H1 (cell line): ENCODE measurements at regions not wholly inside any gene's neighbourhood (a gene's known extent, or its start where the extent isn't known, plus 50 kb on each side); places are given as distances from the start of the nearest gene placed in this dataset.

Source experiments
- BRCA1 ChIP-seq: IDR thresholded peaks from 2 replicates; pipeline ENCODE4 v1.6.1; 2012; ENCODE audit warnings: low read depth, low read length, improper control_type of control experiment
- CEBPB ChIP-seq: IDR thresholded peaks from 2 replicates; pipeline ENCODE4 v1.6.1; 2012; ENCODE audit warnings: low read depth, low read length
- CREB1 ChIP-seq: IDR thresholded peaks from 2 replicates; pipeline ENCODE4 v1.6.1; 2012; ENCODE audit warnings: inconsistent platforms
- CTCF ChIP-seq, 3 experiments: IDR thresholded peaks; 1 replicate in 2 of 3; 2 replicates in 1 of 3; pipeline versions ENCODE4 v1.5.1 to v1.6.1; 2011; ENCODE audit warnings: low read length in 3 of 3, mild to moderate bottlenecking in 3 of 3, inconsistent platforms in 2 of 3, low read depth in 1 of 3, moderate library complexity in 1 of 3; ENCODE audit not compliant: insufficient read depth in 1 of 3; ENCODE audit errors: control extremely low read depth in 1 of 3
- EP300 ChIP-seq, 2 experiments: IDR thresholded peaks; 1 replicate in 1 of 2; 2 replicates in 1 of 2; pipeline ENCODE4 v1.6.1; 2011 to 2012; ENCODE audit warnings: low read depth in 2 of 2, low read length in 2 of 2, mild to moderate bottlenecking in 2 of 2, borderline replicate concordance in 1 of 2, inconsistent platforms in 1 of 2, moderate library complexity in 1 of 2
- EZH2 ChIP-seq: fragments of 200-600 bp; sonication (generic); IDR thresholded peaks from 2 replicates; pipeline ENCODE4 v1.7.1; 2012; ENCODE audit warnings: low read depth, mild to moderate bottlenecking, moderate library complexity, low read length, inconsistent platforms; ENCODE audit not compliant: severe bottlenecking
- GTF2F1 ChIP-seq: IDR thresholded peaks from 2 replicates; pipeline ENCODE4 v1.6.1; 2012; ENCODE audit warnings: low read depth, low read length, improper control_type of control experiment, borderline replicate concordance
- JUND ChIP-seq: IDR thresholded peaks from 2 replicates; pipeline ENCODE4 v1.6.1; 2011; ENCODE audit warnings: mild to moderate bottlenecking, improper control_type of control experiment, low read length
- MAFK ChIP-seq: IDR thresholded peaks from 2 replicates; pipeline ENCODE4 v1.6.1; 2012; ENCODE audit warnings: low read depth, mild to moderate bottlenecking, improper control_type of control experiment, low read length
- MAX ChIP-seq: IDR thresholded peaks from 2 replicates; pipeline ENCODE4 v1.6.1; 2012; ENCODE audit warnings: inconsistent platforms
- POLR2A ChIP-seq, 2 experiments: IDR thresholded peaks; 1 replicate in 1 of 2; 2 replicates in 1 of 2; pipeline ENCODE4 v1.6.1; 2011; ENCODE audit warnings: low read depth in 2 of 2, low read length in 2 of 2, mild to moderate bottlenecking in 2 of 2; ENCODE audit errors: control extremely low read depth in 1 of 2
- POLR2AphosphoS5 ChIP-seq: IDR thresholded peaks from 2 replicates; pipeline ENCODE4 v1.6.1; 2011; ENCODE audit warnings: low read depth, low read length
- RFX5 ChIP-seq: IDR thresholded peaks from 2 replicates; pipeline ENCODE4 v1.6.1; 2011; ENCODE audit warnings: low read depth, low read length, improper control_type of control experiment, borderline replicate concordance
- TAF7 ChIP-seq: optimal IDR thresholded peaks from 2 replicates; pipeline ENCODE3; 2011; ENCODE audit warnings: low read depth, mild to moderate bottlenecking, inconsistent platforms, low read length, moderate library complexity, borderline replicate concordance

GRCh38 chr1:191530928-191531327 is 627.3 kb upstream of the RGS18 start:
- TF ChIP-seq CREB1 (no peak), CTCF (IDR thresholded peaks at IDR 0.05; ENCODE audit: control extremely low read depth in 1 of 3, insufficient read depth in 1 of 3, low read depth in 1 of 3, low read length in 3 of 3) (no peak), JUND (no peak), EP300 (IDR thresholded peaks at IDR 0.05; ENCODE audit: borderline replicate concordance in 1 of 2, low read depth in 2 of 2, low read length in 2 of 2) (no peak), MAX (no peak), POLR2A (IDR thresholded peaks at IDR 0.05; ENCODE audit: control extremely low read depth in 1 of 2, low read depth in 2 of 2, low read length in 2 of 2) (no peak), GTF2F1 (no peak), CEBPB (no peak), EZH2 (no peak), POLR2AphosphoS5 (no peak), BRCA1 (no peak), MAFK (peak; percentile 45; the same call in 1 of the 2 replicates), TAF7 (no peak), RFX5 (no peak)
